CD14-positive monocyte (primary cell): ENCODE measurements at regions not wholly inside any gene's neighbourhood (a gene's known extent, or its start where the extent isn't known, plus 50 kb on each side); places are given as distances from the start of the nearest gene placed in this dataset.

Source experiments
- DNase-seq, 3 donors: peaks; one replicate each; pipeline ENCODE4 v3.0.0-alpha.2; 2011 to 2022
- H2AFZ ChIP-seq: 2 replicates; pipeline ENCODE4 v1.6.0; 2012; ENCODE audit warnings: mild to moderate bottlenecking, low read depth, low read length, inconsistent platforms; ENCODE audit not compliant: insufficient read depth, poor library complexity, severe bottlenecking
- H3K27ac ChIP-seq, 2 donors: 1 replicate in 1 of 2; 2 replicates in 1 of 2; pipeline ENCODE4 v1.5.1; 2012 to 2013; ENCODE audit warnings: low read length in 2 of 2, control low read depth in 1 of 2, inconsistent platforms in 1 of 2, low read depth in 1 of 2, mild to moderate bottlenecking in 1 of 2
- H3K27me3 ChIP-seq, 2 donors: one replicate each; pipeline versions ENCODE4 v1.6.0 to v1.6.1; 2011 to 2013; ENCODE audit warnings: low read length in 2 of 2; ENCODE audit not compliant: control insufficient read depth in 2 of 2, insufficient read depth in 2 of 2
- H3K36me3 ChIP-seq, 2 donors: replicated peaks in 1 of 2; 1 replicate in 1 of 2; 2 replicates in 1 of 2; pipeline versions ENCODE4 v1.5.1 to v1.6.1; 2012 to 2013; ENCODE audit warnings: low read length in 2 of 2, control low read depth in 1 of 2, inconsistent platforms in 1 of 2, mild to moderate bottlenecking in 1 of 2; ENCODE audit not compliant: insufficient read depth in 2 of 2, control insufficient read depth in 1 of 2
- H3K4me1 ChIP-seq, 2 donors: 1 replicate in 1 of 2; 2 replicates in 1 of 2; pipeline versions ENCODE4 v1.5.1 to v1.6.1; 2012 to 2013; ENCODE audit warnings: low read length in 2 of 2, control low read depth in 1 of 2, inconsistent platforms in 1 of 2, mild to moderate bottlenecking in 1 of 2, moderate library complexity in 1 of 2; ENCODE audit not compliant: insufficient read depth in 2 of 2, control insufficient read depth in 1 of 2
- H3K4me2 ChIP-seq: replicated peaks from 2 replicates; pipeline ENCODE3; 2012; ENCODE audit warnings: low read length, moderate library complexity, mild to moderate bottlenecking; ENCODE audit not compliant: poor library complexity, severe bottlenecking; ENCODE audit errors: extremely low read depth
- H3K4me3 ChIP-seq, 3 experiments: fragments of 200-600 bp in 1 of 3; sonication (generic) in 1 of 3; replicated peaks in 1 of 3; 1 replicate in 2 of 3; 2 replicates in 1 of 3; pipeline ENCODE4 v1.5.1; 2011 to 2013; ENCODE audit warnings: low read length in 3 of 3, mild to moderate bottlenecking in 3 of 3, control low read depth in 2 of 3, low read depth in 2 of 3, inconsistent platforms in 1 of 3, moderate library complexity in 1 of 3
- H3K79me2 ChIP-seq: 2 replicates; pipeline ENCODE4 v1.6.0; 2012; ENCODE audit warnings: mild to moderate bottlenecking, control low read depth, inconsistent platforms, low read length, moderate library complexity; ENCODE audit not compliant: insufficient read depth
- H3K9ac ChIP-seq: 2 replicates; pipeline ENCODE4 v1.6.0; 2017; ENCODE audit warnings: low read length, mild to moderate bottlenecking; ENCODE audit not compliant: insufficient read depth, poor library complexity, severe bottlenecking
- H3K9me3 ChIP-seq, 2 donors: replicated peaks in 1 of 2; 1 replicate in 1 of 2; 2 replicates in 1 of 2; pipeline versions ENCODE4 v1.5.1 to v1.6.1; 2012 to 2013; ENCODE audit warnings: low read length in 2 of 2, control low read depth in 1 of 2; ENCODE audit not compliant: control insufficient read depth in 1 of 2, insufficient read depth in 1 of 2
- H4K20me1 ChIP-seq: 2 replicates; pipeline ENCODE4 v1.6.0; 2012; ENCODE audit warnings: mild to moderate bottlenecking, low read length, control low read depth, moderate library complexity; ENCODE audit not compliant: insufficient read depth
- H3K27ac Mint-ChIP-seq, 7 donors: one replicate each; pipeline ENCODE4 v1.8.0; 2020; ENCODE audit warnings: mild to moderate bottlenecking in 7 of 7, mixed read lengths in 7 of 7, moderate library complexity in 6 of 7, inconsistent platforms in 2 of 7
- H3K27me3 Mint-ChIP-seq, 3 donors: one replicate each; pipeline ENCODE4 v1.8.0; 2021 to 2022; ENCODE audit warnings: low read depth in 3 of 3, mild to moderate bottlenecking in 3 of 3, mixed read lengths in 3 of 3, moderate library complexity in 3 of 3, inconsistent platforms in 1 of 3
- H3K36me3 Mint-ChIP-seq, 2 donors: one replicate each; pipeline ENCODE4 v1.8.0; 2020; ENCODE audit warnings: mixed read lengths in 2 of 2, inconsistent platforms in 1 of 2, mild to moderate bottlenecking in 1 of 2
- H3K4me1 Mint-ChIP-seq: one replicate; pipeline ENCODE4 v1.8.0; 2020; ENCODE audit warnings: mild to moderate bottlenecking, mixed read lengths
- H3K4me3 Mint-ChIP-seq, 2 donors: one replicate each; pipeline ENCODE4 v1.8.0; 2020; ENCODE audit warnings: mild to moderate bottlenecking in 2 of 2, mixed read lengths in 2 of 2, moderate library complexity in 1 of 2
- H3K9me3 Mint-ChIP-seq, 7 donors: one replicate each; pipeline ENCODE4 v1.8.0; 2020 to 2022; ENCODE audit warnings: mixed read lengths in 7 of 7, mild to moderate bottlenecking in 6 of 7, moderate library complexity in 6 of 7, inconsistent platforms in 2 of 7
- CTCF ChIP-seq: fragments of 200-600 bp; IDR thresholded peaks from one replicate; pipeline ENCODE4 v1.8.0; 2022; ENCODE audit warnings: antibody characterized with exemption, mild to moderate bottlenecking
- WGBS: methylation state at CpG from one replicate; pipeline ENCODE4 v1.1.5; 2013; ENCODE audit warnings: missing lambda C conversion rate; ENCODE audit not compliant: insufficient coverage; 5-methylcytosine and 5-hydroxymethylcytosine counted together
- intact Hi-C, 2 donors: fragments of 100-400 bp; cut with micrococcal nuclease; formaldehyde crosslinking; loops; one replicate each; pipeline versions ENCODE4 v1.15.0 to v1.15.1; 2023

GRCh38 chr1:69223156-69223555, 344.6 kb upstream of the LRRC7 start:
- Histone ChIP-seq H3K4me3 (no peak overlapping the region), H2AFZ (no peak overlapping the region), H3K9me3 (no peaks in the 10 kb centered on the region), H3K9ac (no peak overlapping the region), H3K27ac (no peak overlapping the region), H3K27me3 (no peaks in the 10 kb centered on the region), H3K79me2 (no peaks in the 10 kb centered on the region), H3K4me1 (no peaks in the 10 kb centered on the region), H3K4me2 (no peak overlapping the region), H3K36me3 (no peaks in the 10 kb centered on the region), H4K20me1 (no peaks in the 10 kb centered on the region)
- Mint-ChIP-seq H3K9me3 (peaks cover 0 to 4% (median 0%) of the 10 kb centered on the region in 7 donors), H3K4me1 (no peaks in the 10 kb centered on the region), H3K27me3 (peaks cover 0 to 1% (median 0%) of the 10 kb centered on the region in 3 donors), H3K4me3 (no peak overlapping the region), H3K36me3 (no peaks in the 10 kb centered on the region), H3K27ac (no peak overlapping the region)
- WGBS, result no CpG with 5 or more reads among the region's 1 CpG
- intact Hi-C loops, result no loop called here
- no peak for TF ChIP-seq CTCF
- DNase-seq, result no peak

GRCh38 chr1:69228501-69228900, 339.2 kb upstream of the LRRC7 start:
- no peak for TF ChIP-seq CTCF
- DNase-seq, result no peak
- H3K27me3 ChIP-seq, result no peaks in the 10 kb centered on the region
- H2AFZ ChIP-seq, result no peak overlapping the region
- Mint-ChIP-seq H3K36me3 (no peaks in the 10 kb centered on the region), H3K4me3 (no peak overlapping the region), H3K27me3 (no peaks in the 10 kb centered on the region), H3K9me3 (peaks cover 0 to 3% (median 0%) of the 10 kb centered on the region in 7 donors), H3K27ac (no peak overlapping the region), H3K4me1 (no peaks in the 10 kb centered on the region)
- intact Hi-C loops, result no loop called here
- no peak overlapping the region for H3K27ac ChIP-seq
- H3K36me3 ChIP-seq, result no peaks in the 10 kb centered on the region
- H4K20me1 ChIP-seq, result no peaks in the 10 kb centered on the region
- no peak overlapping the region for H3K9ac ChIP-seq
- no peaks in the 10 kb centered on the region for H3K4me1 ChIP-seq
- no peaks in the 10 kb centered on the region for H3K79me2 ChIP-seq
- H3K4me2 ChIP-seq, result no peak overlapping the region
- no peaks in the 10 kb centered on the region for H3K9me3 ChIP-seq
- no CpG with 5 or more reads among the region's 1 CpG for WGBS
- no peak overlapping the region for H3K4me3 ChIP-seq
